ENCODE measurements at regions not wholly inside any gene's neighbourhood (a gene's known extent, or its start where the extent isn't known, plus 50 kb on each side); places are given as distances from the start of the nearest gene placed in this dataset.

DNA sequence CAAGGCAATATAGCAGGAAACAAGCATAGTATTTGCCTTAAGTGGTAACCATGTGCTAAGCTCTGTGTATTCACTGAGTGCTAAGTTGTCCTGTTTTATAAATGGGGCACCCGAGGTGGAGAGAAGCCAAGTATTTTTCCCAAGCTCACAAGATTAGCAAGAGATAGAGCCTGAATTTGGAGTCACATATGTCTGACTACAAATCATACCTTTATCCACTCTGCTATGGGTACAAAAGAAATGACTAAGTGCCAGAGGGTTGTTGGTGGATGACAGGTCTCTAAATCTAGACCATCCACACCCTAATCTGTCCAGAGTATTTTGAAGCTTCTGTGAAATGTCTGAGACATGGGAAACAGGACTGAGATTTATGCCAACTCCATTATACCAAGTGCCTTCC lies 182.1 kb upstream of the SEL1L start:
- TF ChIP-seq, protein P1, sequence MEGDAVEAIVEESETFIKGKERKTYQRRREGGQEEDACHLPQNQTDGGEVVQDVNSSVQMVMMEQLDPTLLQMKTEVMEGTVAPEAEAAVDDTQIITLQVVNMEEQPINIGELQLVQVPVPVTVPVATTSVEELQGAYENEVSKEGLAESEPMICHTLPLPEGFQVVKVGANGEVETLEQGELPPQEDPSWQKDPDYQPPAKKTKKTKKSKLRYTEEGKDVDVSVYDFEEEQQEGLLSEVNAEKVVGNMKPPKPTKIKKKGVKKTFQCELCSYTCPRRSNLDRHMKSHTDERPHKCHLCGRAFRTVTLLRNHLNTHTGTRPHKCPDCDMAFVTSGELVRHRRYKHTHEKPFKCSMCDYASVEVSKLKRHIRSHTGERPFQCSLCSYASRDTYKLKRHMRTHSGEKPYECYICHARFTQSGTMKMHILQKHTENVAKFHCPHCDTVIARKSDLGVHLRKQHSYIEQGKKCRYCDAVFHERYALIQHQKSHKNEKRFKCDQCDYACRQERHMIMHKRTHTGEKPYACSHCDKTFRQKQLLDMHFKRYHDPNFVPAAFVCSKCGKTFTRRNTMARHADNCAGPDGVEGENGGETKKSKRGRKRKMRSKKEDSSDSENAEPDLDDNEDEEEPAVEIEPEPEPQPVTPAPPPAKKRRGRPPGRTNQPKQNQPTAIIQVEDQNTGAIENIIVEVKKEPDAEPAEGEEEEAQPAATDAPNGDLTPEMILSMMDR (IDR thresholded peaks at IDR 0.05), result no peak
- TF ChIP-seq POLR2AphosphoS5 (IDR thresholded peaks at IDR 0.05; ENCODE audit: low read depth, low read length), result no peak
